HG03520 (cell line): ENCODE measurements at regions not wholly inside any gene's neighbourhood (a gene's known extent, or its start where the extent isn't known, plus 50 kb on each side); places are given as distances from the start of the nearest gene placed in this dataset.
"Not testable (repeated sequence)": the region's sequence is repeated elsewhere in the genome, so short reads cannot be mapped to it uniquely, and the experiment has no call there.

Source experiments
- ATAC-seq: cut with Tn5 transposase; IDR thresholded peaks from one replicate; pipeline ENCODE4 v1.9.1; 2021; ENCODE audit warnings: mild to moderate bottlenecking, moderate library complexity; ENCODE audit not compliant: unreplicated experiment

- no peak for ATAC-seq
Observed at GRCh38 chr2:147614979-147615470, 229.8 kb upstream of the ACVR2A start.

- ATAC-seq, result no peak
Observed at GRCh38 chr2:147614471-147614870, 230.4 kb upstream of the ACVR2A start.

- ATAC-seq, result no peak
Observed at GRCh38 chr2:147610496-147611040, 234.3 kb upstream of the ACVR2A start.

- no peak for ATAC-seq
Observed at GRCh38 chr2:147609301-147609700, 235.5 kb upstream of the ACVR2A start.

GRCh38 chr2:147607379-147607778 is 237.4 kb upstream of the ACVR2A start:
- ATAC-seq, result no peak

GRCh38 chr2:147603876-147604275 is 241.0 kb upstream of the ACVR2A start:
- no peak for ATAC-seq

- ATAC-seq, result no peak
Observed at GRCh38 chr2:147603447-147603846, 241.4 kb upstream of the ACVR2A start.

GRCh38 chr2:147600646-147601045 is 244.2 kb upstream of the ACVR2A start:
- no peak for ATAC-seq

- no peak for ATAC-seq
Observed at GRCh38 chr2:147600223-147600622, 244.6 kb upstream of the ACVR2A start.

- ATAC-seq, result no peak
Observed at GRCh38 chr2:147595200-147595599, 249.6 kb upstream of the ACVR2A start.

GRCh38 chr2:147594038-147594437 is 250.8 kb upstream of the ACVR2A start:
- no peak for ATAC-seq

- not testable (repeated sequence) for ATAC-seq
Observed at GRCh38 chr2:147592784-147593183, 252.0 kb upstream of the ACVR2A start.

GRCh38 chr2:147589127-147589526 is 255.7 kb upstream of the ACVR2A start:
- ATAC-seq, result no peak

- ATAC-seq, result no peak
Observed at GRCh38 chr2:147588191-147588590, 256.6 kb upstream of the ACVR2A start.

GRCh38 chr2:147578529-147578928 is 266.3 kb upstream of the ACVR2A start:
- no peak for ATAC-seq

- ATAC-seq, result no peak
Observed at GRCh38 chr2:147577998-147578380, 266.8 kb upstream of the ACVR2A start.

GRCh38 chr2:147577323-147577997 is 267.4 kb upstream of the ACVR2A start:
- ATAC-seq, result no peak

GRCh38 chr2:147575106-147575505 is 269.7 kb upstream of the ACVR2A start:
- no peak for ATAC-seq

- ATAC-seq, result no peak
Observed at GRCh38 chr2:147572622-147573021, 272.2 kb upstream of the ACVR2A start.

- no peak for ATAC-seq
Observed at GRCh38 chr2:147569426-147569825, 275.4 kb upstream of the ACVR2A start.

- no peak for ATAC-seq
Observed at GRCh38 chr2:147568109-147568508, 276.7 kb upstream of the ACVR2A start.

- no peak for ATAC-seq
Observed at GRCh38 chr2:147567136-147567535, 277.7 kb upstream of the ACVR2A start.
